GM21526 (cell line): ENCODE measurements at regions not wholly inside any gene's neighbourhood (a gene's known extent, or its start where the extent isn't known, plus 50 kb on each side); places are given as distances from the start of the nearest gene placed in this dataset.

Experiments used
- ATAC-seq: cut with Tn5 transposase; IDR thresholded peaks from one replicate; pipeline ENCODE4 v1.9.1; 2021; ENCODE audit warnings: moderate library complexity; ENCODE audit not compliant: unreplicated experiment, low FRiP score

GRCh38 chr14:82104013-82104412, 570.4 kb upstream of the SEL1L start:
- ATAC-seq = no peak

- no peak for ATAC-seq
Observed at GRCh38 chr14:82112210-82112839, 578.7 kb upstream of the SEL1L start.

GRCh38 chr14:82113007-82113406, 579.4 kb upstream of the SEL1L start:
- ATAC-seq = no peak

GRCh38 chr14:82113710-82114109, 580.1 kb upstream of the SEL1L start:
- ATAC-seq = no peak

GRCh38 chr14:82116721-82117120, 583.1 kb upstream of the SEL1L start:
- no peak for ATAC-seq

GRCh38 chr14:82122655-82123054, 589.0 kb upstream of the SEL1L start:
- no peak for ATAC-seq

GRCh38 chr14:82124511-82124910, 590.9 kb upstream of the SEL1L start:
- no peak for ATAC-seq

GRCh38 chr14:82126006-82126405, 592.4 kb upstream of the SEL1L start:
- ATAC-seq = no peak

GRCh38 chr14:82134411-82134810, 600.8 kb upstream of the SEL1L start:
- no peak for ATAC-seq

GRCh38 chr14:82138431-82138830, 604.8 kb upstream of the SEL1L start:
- ATAC-seq = no peak

GRCh38 chr14:82146846-82147245, 613.2 kb upstream of the SEL1L start:
- no peak for ATAC-seq

- no peak for ATAC-seq
Observed at GRCh38 chr14:82153689-82154088, 620.0 kb upstream of the SEL1L start.

GRCh38 chr14:82159624-82160023, 626.0 kb upstream of the SEL1L start:
- no peak for ATAC-seq

GRCh38 chr14:82180139-82180538, 646.5 kb upstream of the SEL1L start:
- no peak for ATAC-seq

GRCh38 chr14:82182646-82183045, 649.0 kb upstream of the SEL1L start:
- no peak for ATAC-seq

GRCh38 chr14:82190742-82191141, 657.1 kb upstream of the SEL1L start:
- no peak for ATAC-seq

GRCh38 chr14:82192387-82192786, 658.7 kb upstream of the SEL1L start:
- no peak for ATAC-seq

- ATAC-seq = no peak
Observed at GRCh38 chr14:82223276-82223675, 689.6 kb upstream of the SEL1L start.

GRCh38 chr14:82224610-82225009, 691.0 kb upstream of the SEL1L start:
- no peak for ATAC-seq

- ATAC-seq = no peak
Observed at GRCh38 chr14:82230748-82231147, 697.1 kb upstream of the SEL1L start.

- ATAC-seq = no peak
Observed at GRCh38 chr14:82238649-82239048, 705.0 kb upstream of the SEL1L start.

- no peak for ATAC-seq
Observed at GRCh38 chr14:82239223-82239622, 705.6 kb upstream of the SEL1L start.

GRCh38 chr14:82244791-82245190, 711.1 kb upstream of the SEL1L start:
- ATAC-seq = no peak
